Fibroblast of mammary gland (primary cell): ENCODE measurements at regions not wholly inside any gene's neighbourhood (a gene's known extent, or its start where the extent isn't known, plus 50 kb on each side); places are given as distances from the start of the nearest gene placed in this dataset.

Experiments
- DNase-seq: peaks from one replicate; pipeline ENCODE4 v3.0.0-alpha.2; 2010; ENCODE audit warnings: low read depth
- H3K4me3 ChIP-seq: 2 replicates; pipeline ENCODE4 v1.5.1; 2011; ENCODE audit warnings: low read depth, mild to moderate bottlenecking, low read length, moderate library complexity; ENCODE audit not compliant: control insufficient read depth
- CTCF ChIP-seq: conservative IDR thresholded peaks from 2 replicates; pipeline ENCODE4 v1.5.1; 2011; ENCODE audit warnings: low read depth, low read length, inconsistent platforms; ENCODE audit not compliant: control insufficient read depth, insufficient read depth

- no peak for DNase-seq
- H3K4me3 ChIP-seq: no peak overlapping the region
- no peak for TF ChIP-seq CTCF
These were observed 578.7 kb upstream of the ZNF462 start for GRCh38 chr9:106284296-106284695.

- no peak overlapping the region for H3K4me3 ChIP-seq
- TF ChIP-seq CTCF: no peak
- peak; percentile 4 for DNase-seq
These were observed 576.7 kb upstream of the ZNF462 start for GRCh38 chr9:106286249-106286648.

GRCh38 chr9:106287091-106287631 lies 575.8 kb upstream of the ZNF462 start:
- TF ChIP-seq CTCF: no peak
- H3K4me3 ChIP-seq: no peak overlapping the region
- DNase-seq: peak; percentile 2

GRCh38 chr9:106287731-106288130 lies 575.2 kb upstream of the ZNF462 start:
- H3K4me3 ChIP-seq: no peak overlapping the region
- TF ChIP-seq CTCF: no peak

GRCh38 chr9:106288689-106289088 lies 574.3 kb upstream of the ZNF462 start:
- H3K4me3 ChIP-seq: no peak overlapping the region
- no peak for TF ChIP-seq CTCF
- no peak for DNase-seq

More at GRCh38 chr9:106287731-106288130, 575.2 kb upstream of the ZNF462 start:
- DNase-seq: no peak

GRCh38 chr9:106291786-106292185 lies 571.2 kb upstream of the ZNF462 start:
- no peak overlapping the region for H3K4me3 ChIP-seq
- no peak for DNase-seq
- no peak for TF ChIP-seq CTCF

GRCh38 chr9:106296426-106296825 lies 566.5 kb upstream of the ZNF462 start:
- no peak for DNase-seq
- H3K4me3 ChIP-seq: no peak overlapping the region
- no peak for TF ChIP-seq CTCF
